ENCODE measurements at regions not wholly inside any gene's neighbourhood (a gene's known extent, or its start where the extent isn't known, plus 50 kb on each side); places are given as distances from the start of the nearest gene placed in this dataset.
"Not testable (repeated sequence)": the region's sequence is repeated elsewhere in the genome, so short reads cannot be mapped to it uniquely, and the experiment has no call there.

DNA sequence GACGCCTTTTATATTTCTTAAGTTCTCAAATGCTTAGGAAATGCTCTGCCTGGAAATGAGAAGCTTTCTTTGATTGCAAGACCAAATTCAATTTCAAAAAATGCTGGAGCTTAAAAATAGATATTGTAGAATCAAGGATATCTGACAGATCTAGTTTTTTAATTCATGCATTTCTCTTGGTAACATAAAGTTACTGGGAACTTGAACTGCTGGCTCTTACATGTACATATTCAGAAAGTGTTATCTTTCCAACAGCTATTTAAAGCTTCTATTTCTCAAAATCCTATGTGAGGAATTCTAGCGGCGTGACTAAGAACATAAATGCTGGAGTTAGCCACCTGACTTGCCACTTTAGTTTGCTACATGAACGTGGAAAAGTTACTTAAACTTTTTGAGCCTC, 109.3 kb downstream of the C3orf38 start:
- no peaks in the 10 kb centered on the region for H3K36me3 ChIP-seq
- no peak for DNase-seq (ENCODE audit: low read depth in 1 of 2, low spot score in 2 of 2)
- no peaks in the 10 kb centered on the region for H3K9me3 ChIP-seq (replicated peaks)
- no peaks in the 10 kb centered on the region for H3K4me1 ChIP-seq (replicated peaks)
- H3K4me3 ChIP-seq: no peak overlapping the region
- H3K27ac ChIP-seq: no peak overlapping the region
- no peaks in the 10 kb centered on the region for H3K27me3 ChIP-seq (replicated peaks)

DNA sequence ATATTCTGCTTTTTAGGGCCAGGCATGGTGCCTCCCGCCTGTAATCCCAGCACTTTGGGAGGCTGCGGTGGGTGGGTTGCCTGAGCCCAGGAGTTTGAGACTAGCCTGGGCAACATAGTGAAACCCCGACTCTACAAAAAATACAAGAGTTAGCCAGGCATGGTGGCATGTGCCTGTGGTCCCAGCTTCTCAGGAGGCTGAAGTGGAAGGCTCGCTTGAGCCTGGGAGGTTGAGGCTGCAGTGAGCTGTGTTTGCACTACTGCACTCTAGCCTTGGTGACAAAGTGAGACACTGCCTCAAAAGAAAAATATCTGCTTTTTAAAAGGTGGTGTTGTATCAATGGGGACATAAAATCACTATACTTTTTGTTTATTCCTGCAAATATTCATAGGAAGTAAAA, 112.8 kb downstream of the C3orf38 start:
- no peaks in the 10 kb centered on the region for H3K36me3 ChIP-seq
- no peak overlapping the region for H3K27ac ChIP-seq
- H3K27me3 ChIP-seq (replicated peaks): no peaks in the 10 kb centered on the region
- no peaks in the 10 kb centered on the region for H3K9me3 ChIP-seq (replicated peaks)
- H3K4me1 ChIP-seq (replicated peaks): no peaks in the 10 kb centered on the region
- DNase-seq (ENCODE audit: low read depth in 1 of 2, low spot score in 2 of 2): no peak
- H3K4me3 ChIP-seq: no peak overlapping the region

DNA sequence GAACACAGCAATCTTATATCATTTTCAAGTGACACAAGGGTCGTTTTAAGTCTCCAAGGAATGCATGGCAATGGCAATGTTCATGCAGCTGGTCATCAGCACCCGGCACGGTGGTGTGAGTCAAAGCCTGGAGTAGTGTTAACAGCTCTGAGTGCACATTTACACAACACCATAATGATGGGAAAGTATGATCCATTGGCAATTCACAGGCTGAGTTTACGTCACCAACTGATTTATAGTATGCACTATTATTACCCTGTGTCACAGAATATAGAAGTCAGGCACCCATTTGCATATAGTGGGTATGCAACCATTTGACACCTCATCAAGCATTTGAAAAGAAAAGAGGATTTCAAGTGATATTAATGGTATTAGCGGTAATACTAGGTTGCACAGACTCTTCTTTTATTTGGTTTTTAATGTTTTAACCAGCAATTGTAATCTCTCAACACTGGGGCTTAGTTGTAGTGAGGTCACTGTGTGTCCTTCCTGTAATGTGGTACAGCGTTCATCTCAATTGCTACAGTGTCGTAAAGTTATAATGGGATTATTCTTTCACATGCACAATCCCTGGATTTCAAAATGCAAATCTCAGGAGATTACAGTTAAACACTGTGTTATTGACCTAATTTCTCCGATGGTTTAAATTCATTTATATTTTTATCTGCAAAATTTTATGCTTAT, 113.8 kb downstream of the C3orf38 start:
- no peak for DNase-seq (ENCODE audit: low read depth in 1 of 2, low spot score in 2 of 2)
- Histone ChIP-seq H3K4me3 (no peak overlapping the region), H3K27me3 (replicated peaks) (no peaks in the 10 kb centered on the region), H3K9me3 (replicated peaks) (no peaks in the 10 kb centered on the region), H3K4me1 (replicated peaks) (no peaks in the 10 kb centered on the region), H3K36me3 (no peaks in the 10 kb centered on the region), H3K27ac (no peak overlapping the region)

DNA sequence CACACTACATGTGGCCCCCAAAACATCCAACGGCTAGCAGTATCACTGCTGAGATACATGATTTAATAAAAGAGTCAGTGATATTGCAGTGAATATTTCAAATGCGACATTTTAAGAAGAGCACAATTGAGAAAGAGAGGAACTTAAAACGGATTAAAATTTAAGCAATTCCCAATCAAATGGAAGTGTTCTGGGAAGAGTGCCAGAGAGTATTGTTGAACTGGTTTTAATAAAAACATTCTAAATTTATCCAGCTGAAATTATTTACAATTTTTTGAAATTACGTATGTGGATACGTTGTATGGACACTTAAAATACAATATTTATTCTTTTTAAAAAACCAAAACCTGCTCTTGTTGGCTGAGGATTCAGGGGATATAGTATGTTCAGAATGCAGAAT, 117.7 kb downstream of the C3orf38 start:
- H3K36me3 ChIP-seq: no peaks in the 10 kb centered on the region
- H3K9me3 ChIP-seq (replicated peaks): no peaks in the 10 kb centered on the region
- no peaks in the 10 kb centered on the region for H3K27me3 ChIP-seq (replicated peaks)
- H3K27ac ChIP-seq: no peak overlapping the region
- H3K4me1 ChIP-seq (replicated peaks): no peaks in the 10 kb centered on the region
- DNase-seq (ENCODE audit: low read depth in 1 of 2, low spot score in 2 of 2): no peak
- no peak overlapping the region for H3K4me3 ChIP-seq

GRCh38 chr3:88267847-88268246, 118.1 kb downstream of the C3orf38 start:
- no peaks in the 10 kb centered on the region for H3K36me3 ChIP-seq
- no peaks in the 10 kb centered on the region for H3K9me3 ChIP-seq (replicated peaks)
- no peaks in the 10 kb centered on the region for H3K27me3 ChIP-seq (replicated peaks)
- no peak for DNase-seq (ENCODE audit: low read depth in 1 of 2, low spot score in 2 of 2)
- no peak overlapping the region for H3K27ac ChIP-seq
- no peak overlapping the region for H3K4me3 ChIP-seq
- no peaks in the 10 kb centered on the region for H3K4me1 ChIP-seq (replicated peaks)

DNA sequence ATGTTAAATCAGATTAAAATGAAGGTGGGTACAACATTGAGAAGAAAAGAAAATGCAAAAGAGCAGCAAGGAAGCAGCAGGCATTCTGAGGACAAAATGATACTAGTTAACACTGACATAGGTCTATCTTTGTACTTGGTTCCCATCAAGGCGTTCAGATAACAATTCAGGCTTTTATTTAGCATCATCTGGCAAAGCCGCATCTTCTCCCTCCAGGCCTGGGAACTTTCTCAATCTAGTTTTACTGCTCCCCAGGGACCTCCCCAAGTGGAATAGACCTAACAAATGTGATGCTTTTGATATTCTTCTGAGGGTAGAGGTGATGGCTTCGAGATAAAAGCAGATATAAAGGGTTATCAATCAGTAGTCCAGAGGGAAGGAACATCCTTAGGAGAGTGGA, 130.6 kb downstream of the C3orf38 start:
- no peak overlapping the region for H3K4me3 ChIP-seq
- DNase-seq (ENCODE audit: low read depth in 1 of 2, low spot score in 2 of 2): no peak
- H3K4me1 ChIP-seq (replicated peaks): no peaks in the 10 kb centered on the region
- no peaks in the 10 kb centered on the region for H3K27me3 ChIP-seq (replicated peaks)
- no peaks in the 10 kb centered on the region for H3K36me3 ChIP-seq
- H3K9me3 ChIP-seq (replicated peaks): no peaks in the 10 kb centered on the region
- no peak overlapping the region for H3K27ac ChIP-seq

GRCh38 chr3:88282528-88283241, 132.9 kb downstream of the C3orf38 start:
- no peak for DNase-seq (ENCODE audit: low read depth in 1 of 2, low spot score in 2 of 2)
- H3K4me1 ChIP-seq (replicated peaks): no peaks in the 10 kb centered on the region
- no peaks in the 10 kb centered on the region for H3K36me3 ChIP-seq

GRCh38 chr3:88283242-88283592, 133.5 kb downstream of the C3orf38 start:
- no peak overlapping the region for H3K27ac ChIP-seq
- no peaks in the 10 kb centered on the region for H3K36me3 ChIP-seq
- no peaks in the 10 kb centered on the region for H3K9me3 ChIP-seq (replicated peaks)
- DNase-seq (ENCODE audit: low read depth in 1 of 2, low spot score in 2 of 2): no peak
- H3K27me3 ChIP-seq (replicated peaks): no peaks in the 10 kb centered on the region
- H3K4me3 ChIP-seq: no peak overlapping the region
- no peaks in the 10 kb centered on the region for H3K4me1 ChIP-seq (replicated peaks)

More at GRCh38 chr3:88282528-88283241, 132.9 kb downstream of the C3orf38 start:
- no peaks in the 10 kb centered on the region for H3K9me3 ChIP-seq (replicated peaks)
- H3K27ac ChIP-seq: no peak overlapping the region
- H3K27me3 ChIP-seq (replicated peaks): no peaks in the 10 kb centered on the region
- no peak overlapping the region for H3K4me3 ChIP-seq

GRCh38 chr3:88291486-88291885, 141.7 kb downstream of the C3orf38 start:
- Histone ChIP-seq H3K9me3 (replicated peaks) (no peaks in the 10 kb centered on the region), H3K4me3 (no peak overlapping the region), H3K27ac (no peak overlapping the region), H3K36me3 (no peaks in the 10 kb centered on the region), H3K27me3 (replicated peaks) (no peaks in the 10 kb centered on the region), H3K4me1 (replicated peaks) (no peaks in the 10 kb centered on the region)
- no peak for DNase-seq (ENCODE audit: low read depth in 1 of 2, low spot score in 2 of 2)

- H3K4me1 ChIP-seq (replicated peaks): no peaks in the 10 kb centered on the region
- H3K27ac ChIP-seq: no peak overlapping the region
- H3K36me3 ChIP-seq: no peaks in the 10 kb centered on the region
- no peaks in the 10 kb centered on the region for H3K9me3 ChIP-seq (replicated peaks)
- H3K27me3 ChIP-seq (replicated peaks): no peaks in the 10 kb centered on the region
- no peak overlapping the region for H3K4me3 ChIP-seq
- DNase-seq (ENCODE audit: low read depth in 1 of 2, low spot score in 2 of 2): no peak
Measured at GRCh38 chr3:88298189-88298588, 148.4 kb downstream of the C3orf38 start.

DNA sequence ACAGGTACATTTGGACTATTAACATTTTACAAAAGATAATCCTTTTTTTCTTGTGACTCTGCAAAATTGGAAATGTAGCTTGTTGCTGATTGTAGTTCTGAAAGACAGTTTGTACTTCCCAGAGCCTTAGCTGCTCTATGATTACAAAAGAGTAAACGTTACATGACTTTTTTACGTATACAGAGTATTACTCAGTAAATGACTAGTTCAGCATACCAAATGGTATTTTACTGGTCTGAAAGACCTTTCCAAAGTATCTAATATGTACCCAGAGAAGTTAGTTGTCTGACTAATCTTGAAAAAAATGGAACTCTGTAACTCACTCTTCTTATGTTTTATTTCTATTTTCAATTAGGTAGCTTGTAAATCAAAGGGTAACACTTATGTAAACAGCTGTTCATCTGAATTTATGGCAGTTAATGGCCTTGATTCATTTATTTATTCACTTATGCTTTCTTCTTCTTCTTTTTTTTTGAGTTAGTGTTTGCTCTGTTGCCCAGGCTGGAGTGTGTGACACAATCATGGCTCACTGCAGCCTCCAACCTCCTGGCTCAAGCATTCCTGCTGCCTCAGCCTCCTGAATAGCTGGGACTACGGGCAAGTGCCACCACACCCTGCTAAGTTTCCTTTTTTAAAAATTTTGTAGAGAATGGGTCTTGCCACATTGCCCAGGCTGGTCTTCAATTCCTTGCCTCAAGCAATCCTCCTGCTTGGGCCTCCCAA, 151.7 kb downstream of the C3orf38 start:
- H3K27me3 ChIP-seq (replicated peaks): no peaks in the 10 kb centered on the region
- H3K4me3 ChIP-seq: no peak overlapping the region
- H3K36me3 ChIP-seq: no peaks in the 10 kb centered on the region
- no peak overlapping the region for H3K27ac ChIP-seq
- no peaks in the 10 kb centered on the region for H3K4me1 ChIP-seq (replicated peaks)
- H3K9me3 ChIP-seq (replicated peaks): no peaks in the 10 kb centered on the region
- DNase-seq (ENCODE audit: low read depth in 1 of 2, low spot score in 2 of 2): no peak

DNA sequence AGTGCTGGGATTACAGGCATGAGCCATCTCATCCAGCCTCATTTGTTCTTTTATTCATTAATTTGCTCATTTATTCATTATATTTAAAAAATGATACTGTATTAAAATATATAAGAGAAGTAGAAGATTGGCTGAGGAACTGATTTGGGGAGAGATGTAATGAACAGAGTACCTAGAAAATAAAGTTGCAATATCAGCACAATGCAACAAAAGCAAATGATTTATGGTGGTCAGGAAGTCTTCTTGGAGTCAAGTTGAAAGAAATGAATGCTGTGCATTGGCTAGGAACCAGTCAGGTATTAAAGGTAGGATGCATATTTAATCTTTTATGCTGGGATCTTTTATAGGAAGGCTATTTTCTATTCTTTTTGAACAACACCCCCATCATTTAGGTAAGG, 152.2 kb downstream of the C3orf38 start:
- no peak overlapping the region for H3K27ac ChIP-seq
- no peaks in the 10 kb centered on the region for H3K4me1 ChIP-seq (replicated peaks)
- no peaks in the 10 kb centered on the region for H3K36me3 ChIP-seq
- no peaks in the 10 kb centered on the region for H3K9me3 ChIP-seq (replicated peaks)
- no peak overlapping the region for H3K4me3 ChIP-seq
- DNase-seq (ENCODE audit: low read depth in 1 of 2, low spot score in 2 of 2): no peak
- no peaks in the 10 kb centered on the region for H3K27me3 ChIP-seq (replicated peaks)

DNA sequence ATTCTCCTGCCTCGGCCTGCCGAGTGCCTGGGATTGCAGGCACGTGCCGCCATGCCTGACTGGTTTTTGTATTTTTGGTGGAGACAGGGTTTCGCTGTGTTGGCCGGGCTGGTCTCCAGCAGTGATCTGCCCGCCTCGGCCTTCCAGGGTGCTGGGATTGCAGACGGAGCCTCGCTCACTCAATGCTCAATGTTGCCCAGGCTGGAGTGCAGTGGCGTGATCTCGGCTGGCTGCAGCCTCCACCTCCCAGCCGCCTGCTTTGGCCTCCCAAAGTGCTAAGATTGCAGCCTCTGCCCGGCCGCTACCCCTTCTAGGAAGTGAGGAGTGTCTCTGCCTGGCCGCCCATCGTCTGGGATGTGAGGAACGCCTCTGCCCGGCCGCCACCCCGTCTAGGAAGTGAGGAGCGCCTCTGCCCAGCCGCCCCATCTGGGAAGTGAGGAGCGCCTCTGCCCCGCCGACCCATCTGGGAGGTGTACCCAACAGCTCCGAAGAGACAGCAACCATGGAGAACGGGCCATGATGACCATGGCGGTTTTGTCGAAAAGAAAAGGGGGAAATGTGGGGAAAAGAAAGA, 153.7 kb downstream of the C3orf38 start:
- H3K9me3 ChIP-seq (replicated peaks); H3K4me3 ChIP-seq; H3K27ac ChIP-seq: not testable (repeated sequence)

GRCh38 chr3:88307666-88308065, 157.9 kb downstream of the C3orf38 start:
- Histone ChIP-seq H3K27me3 (replicated peaks) (no peaks in the 10 kb centered on the region), H3K27ac (no peak overlapping the region), H3K4me1 (replicated peaks) (no peaks in the 10 kb centered on the region), H3K4me3 (no peak overlapping the region), H3K36me3 (no peaks in the 10 kb centered on the region), H3K9me3 (replicated peaks) (no peaks in the 10 kb centered on the region)
- no peak for DNase-seq (ENCODE audit: low read depth in 1 of 2, low spot score in 2 of 2)

More for the DNA sequence above, 153.7 kb downstream of the C3orf38 start:
- not testable (repeated sequence) for DNase-seq (ENCODE audit: low read depth in 1 of 2, low spot score in 2 of 2); H3K36me3 ChIP-seq; H3K4me1 ChIP-seq (replicated peaks); H3K27me3 ChIP-seq (replicated peaks)

Data from SJSA1 (cell line).